H1 (cell line): ENCODE measurements at regions not wholly inside any gene's neighbourhood (a gene's known extent, or its start where the extent isn't known, plus 50 kb on each side); places are given as distances from the start of the nearest gene placed in this dataset.
A peak's percentile ranks its signal among the peaks of the same experiment; 100 is the strongest.

Source experiments
- CTCF ChIA-PET: fragments of 300-600 bp; sonication (Branson Sonifier 250); formaldehyde crosslinking; loops from one replicate; lab custom pipeline; 2021; ENCODE audit not compliant: partially characterized antibody; lab: Charles Lee
- POLR2A ChIA-PET: fragments of 300-600 bp; sonication (Branson Sonifier 250); formaldehyde crosslinking; loops from one replicate; lab custom pipeline; 2021; ENCODE audit warnings: inconsistent platforms; ENCODE audit not compliant: partially characterized antibody; lab: Charles Lee
- DNase-seq, 2 experiments: peaks; one replicate each; pipeline versions ENCODE4 v3.0.0 to v3.0.0-alpha.2; 2010 to 2022; ENCODE audit warnings: low spot score in 2 of 2, low read depth in 1 of 2, mixed read lengths in 1 of 2
- FAIRE-seq: peaks from 2 replicates; lab custom pipeline; 2011; peaks lifted over from hg19 to GRCh38; lab: Jason Lieb, UNC
- H2AFZ ChIP-seq: 2 replicates; pipeline ENCODE4 v1.8.1; 2012; ENCODE audit warnings: low read length, inconsistent platforms
- H2AK5ac ChIP-seq: 2 replicates; pipeline ENCODE4 v1.6.1; 2013; ENCODE audit warnings: low read depth, low read length
- H2BK120ac ChIP-seq: replicated peaks from 2 replicates; pipeline ENCODE3; 2013; ENCODE audit warnings: low read depth, low read length, inconsistent platforms
- H2BK12ac ChIP-seq: 2 replicates; pipeline ENCODE4 v1.6.1; 2013; ENCODE audit warnings: low read depth, low read length
- H2BK15ac ChIP-seq: 2 replicates; pipeline ENCODE4 v1.6.1; 2013; ENCODE audit warnings: low read length
- H2BK20ac ChIP-seq: 2 replicates; pipeline ENCODE4 v1.6.1; 2013; ENCODE audit warnings: low read length
- H2BK5ac ChIP-seq: 2 replicates; pipeline ENCODE4 v1.6.1; 2013; ENCODE audit warnings: low read depth, low read length
- H3K14ac ChIP-seq: 2 replicates; pipeline ENCODE4 v1.6.1; 2013; ENCODE audit warnings: inconsistent platforms; ENCODE audit not compliant: insufficient read length
- H3K18ac ChIP-seq: 2 replicates; pipeline ENCODE4 v1.6.1; 2013; ENCODE audit warnings: low read length; ENCODE audit errors: extremely low read depth
- H3K23ac ChIP-seq: 2 replicates; pipeline ENCODE4 v1.6.1; 2013; ENCODE audit warnings: inconsistent platforms; ENCODE audit not compliant: insufficient read length
- H3K23me2 ChIP-seq: 2 replicates; pipeline ENCODE4 v1.6.1; 2013; ENCODE audit warnings: low read depth, low read length
- H3K27ac ChIP-seq: 2 replicates; pipeline ENCODE4 v1.6.1; 2011; ENCODE audit warnings: low read depth, low read length, inconsistent platforms
- H3K27me3 ChIP-seq, 4 experiments: replicated peaks in 1 of 4; 1 replicate in 1 of 4; 2 replicates in 3 of 4; pipeline versions ENCODE4 v1.6.1 to v1.8.1; 2011 to 2013; ENCODE audit warnings: low read length in 3 of 4, mild to moderate bottlenecking in 3 of 4, inconsistent platforms in 2 of 4, mixed read lengths in 2 of 4, moderate library complexity in 1 of 4; ENCODE audit not compliant: control insufficient read depth in 3 of 4, insufficient read depth in 3 of 4; ENCODE audit errors: extremely low read depth in 1 of 4
- H3K36me3 ChIP-seq, 4 experiments: 2 replicates each; pipeline versions ENCODE4 v1.6.1 to v1.8.1; 2011 to 2013; ENCODE audit warnings: mild to moderate bottlenecking in 4 of 4, low read length in 3 of 4, moderate library complexity in 2 of 4, control low read depth in 1 of 4, inconsistent platforms in 1 of 4; ENCODE audit not compliant: insufficient read depth in 4 of 4, control insufficient read depth in 2 of 4
- H3K4ac ChIP-seq: replicated peaks from 2 replicates; pipeline ENCODE3; 2013; ENCODE audit warnings: low read length, low read depth, mixed read lengths, inconsistent platforms; ENCODE audit not compliant: insufficient read length
- H3K4me1 ChIP-seq, 4 experiments: replicated peaks in 1 of 4; 1 replicate in 1 of 4; 2 replicates in 3 of 4; pipeline versions ENCODE4 v1.6.1 to v1.8.1; 2011 to 2013; ENCODE audit warnings: low read length in 3 of 4, inconsistent platforms in 2 of 4, mixed read lengths in 1 of 4; ENCODE audit not compliant: insufficient read depth in 4 of 4, control insufficient read depth in 3 of 4
- H3K4me2 ChIP-seq, 2 experiments: 2 replicates each; pipeline versions ENCODE4 v1.6.1 to v1.8.1; 2011 to 2013; ENCODE audit warnings: low read depth in 2 of 2, low read length in 2 of 2, control low read depth in 1 of 2, inconsistent platforms in 1 of 2, mild to moderate bottlenecking in 1 of 2; ENCODE audit not compliant: insufficient read depth in 1 of 2
- H3K4me3 ChIP-seq, 4 experiments: fragments of 200-600, 300-600 bp in 1 of 4; sonication (generic), shearing (Covaris generic), sonication (Bioruptor Twin) in 1 of 4; 2 replicates each; pipeline versions ENCODE4 v1.5.1 to v1.8.1; 2011 to 2016; ENCODE audit warnings: low read length in 4 of 4, low read depth in 3 of 4, control low read depth in 2 of 4, inconsistent platforms in 2 of 4, mild to moderate bottlenecking in 2 of 4, mixed read lengths in 1 of 4, moderate library complexity in 1 of 4; ENCODE audit not compliant: insufficient read depth in 2 of 4; ENCODE audit errors: extremely low read depth in 1 of 4
- H3K56ac ChIP-seq: replicated peaks from 2 replicates; pipeline ENCODE3; 2013; ENCODE audit warnings: low read depth, mild to moderate bottlenecking, mixed read lengths, low read length, inconsistent platforms; ENCODE audit not compliant: insufficient read length
- H3K79me1 ChIP-seq: 2 replicates; pipeline ENCODE4 v1.6.1; 2013; ENCODE audit warnings: low read depth, low read length, control low read depth
- H3K79me2 ChIP-seq, 2 experiments: 2 replicates each; pipeline versions ENCODE4 v1.6.1 to v1.8.1; 2012 to 2013; ENCODE audit warnings: low read length in 2 of 2, mild to moderate bottlenecking in 2 of 2, inconsistent platforms in 1 of 2; ENCODE audit not compliant: insufficient read depth in 2 of 2, control insufficient read depth in 1 of 2
- H3K9ac ChIP-seq, 4 experiments: replicated peaks in 1 of 4; 1 replicate in 1 of 4; 2 replicates in 3 of 4; pipeline versions ENCODE4 v1.6.1 to v1.8.1; 2011 to 2013; ENCODE audit warnings: low read depth in 3 of 4, low read length in 3 of 4, control low read depth in 2 of 4, mild to moderate bottlenecking in 2 of 4, moderate library complexity in 2 of 4, inconsistent platforms in 1 of 4; ENCODE audit errors: extremely low read depth in 1 of 4
- H3K9me3 ChIP-seq, 2 experiments: 2 replicates each; pipeline versions ENCODE4 v1.6.1 to v1.8.1; 2012 to 2013; ENCODE audit warnings: mild to moderate bottlenecking in 2 of 2, moderate library complexity in 2 of 2, control low read depth in 1 of 2, inconsistent platforms in 1 of 2, low read depth in 1 of 2, low read length in 1 of 2, mixed read lengths in 1 of 2; ENCODE audit not compliant: insufficient read depth in 2 of 2
- H4K20me1 ChIP-seq, 2 experiments: replicated peaks in 1 of 2; 2 replicates each; pipeline versions ENCODE3 to v1.8.1; 2011 to 2013; ENCODE audit warnings: inconsistent platforms in 2 of 2, low read length in 2 of 2, mild to moderate bottlenecking in 1 of 2; ENCODE audit not compliant: insufficient read depth in 2 of 2, control insufficient read depth in 1 of 2
- H4K5ac ChIP-seq: 2 replicates; pipeline ENCODE4 v1.6.1; 2013; ENCODE audit warnings: low read length, low read depth, mixed read lengths, inconsistent platforms; ENCODE audit not compliant: insufficient read length
- H4K8ac ChIP-seq: 2 replicates; pipeline ENCODE4 v1.8.0; 2013; ENCODE audit warnings: mild to moderate bottlenecking, moderate library complexity, low read length, inconsistent platforms; ENCODE audit not compliant: insufficient read depth; ENCODE audit errors: extremely low read depth
- H4K91ac ChIP-seq: replicated peaks from 2 replicates; pipeline ENCODE3; 2013; ENCODE audit warnings: low read length, mixed read lengths, inconsistent platforms; ENCODE audit not compliant: insufficient read length
- CTCF ChIP-seq, 3 experiments: IDR thresholded peaks; 1 replicate in 2 of 3; 2 replicates in 1 of 3; pipeline versions ENCODE4 v1.5.1 to v1.6.1; 2011; ENCODE audit warnings: low read length in 3 of 3, mild to moderate bottlenecking in 3 of 3, inconsistent platforms in 2 of 3, low read depth in 1 of 3, moderate library complexity in 1 of 3; ENCODE audit not compliant: insufficient read depth in 1 of 3; ENCODE audit errors: control extremely low read depth in 1 of 3
- RFX5 ChIP-seq: IDR thresholded peaks from 2 replicates; pipeline ENCODE4 v1.6.1; 2011; ENCODE audit warnings: low read depth, low read length, improper control_type of control experiment, borderline replicate concordance
- SAP30 ChIP-seq: fragments of 300-600 bp; sonication (generic); IDR thresholded peaks from 2 replicates; pipeline ENCODE4 v1.7.1; 2012; ENCODE audit warnings: low read length, moderate library complexity, mild to moderate bottlenecking, inconsistent platforms; ENCODE audit not compliant: insufficient read depth, insufficient replicate concordance
- SP1 ChIP-seq: IDR thresholded peaks from 2 replicates; pipeline ENCODE4 v1.6.1; 2011; ENCODE audit warnings: low read depth, low read length
- TCF12 ChIP-seq: IDR thresholded peaks from 2 replicates; pipeline ENCODE4 v1.6.1; 2011; ENCODE audit warnings: low read depth, mild to moderate bottlenecking, low read length
- USF2 ChIP-seq: IDR thresholded peaks from 2 replicates; pipeline ENCODE4 v1.6.1; 2011; ENCODE audit warnings: low read length, improper control_type of control experiment
- WGBS, 2 experiments: shearing (Covaris generic) in 1 of 2; methylation state at CpG; one replicate each; pipeline versions ENCODE4 v1.1.6 to v1.1.7; 2013 to 2015; ENCODE audit warnings: low lambda C conversion rate in 2 of 2, mixed read lengths in 2 of 2, inconsistent platforms in 1 of 2, low coverage in 1 of 2, missing lambda C conversion rate in 1 of 2; ENCODE audit not compliant: insufficient replicate concordance in 2 of 2, insufficient coverage in 1 of 2, insufficient read length in 1 of 2; ENCODE audit errors: extremely low coverage in 1 of 2, missing lambda C conversion rate in 1 of 2; 5-methylcytosine and 5-hydroxymethylcytosine counted together
- TF ChIP-seq, protein P1 (sequence below): IDR thresholded peaks from 2 replicates; pipeline ENCODE4 v1.6.1; 2011; ENCODE audit warnings: low read depth, mild to moderate bottlenecking, low read length; ENCODE audit not compliant: insufficient read depth

GRCh38 chr6:56852260-56853010 is 102.5 kb upstream of the BEND6 start:
- DNase-seq: no peak
- POLR2A ChIA-PET: interaction anchor here (0.7 to 2.9 kb wide), 5 partner anchors 8 to 103 kb away, joined by 3 to 15 read pairs (median 4); partner anchors contain the start of gene BEND6
- Histone ChIP-seq H3K23ac (no peak overlapping the region), H3K9me3 (no peaks in the 10 kb centered on the region), H2BK5ac (no peak overlapping the region), H4K91ac (no peak overlapping the region), H4K20me1 (peaks cover 0 to 1% of the 10 kb centered on the region in 2 experiments), H3K36me3 (no peaks in the 10 kb centered on the region), H2BK12ac (peak overlapping the region; percentile 70; the same call in 1 of the 2 replicates), H3K79me2 (peaks cover 0 to 19% of the 10 kb centered on the region in 2 experiments; a peak in 2 of 4 replicates), H3K4me3 (peak overlapping the region in 3 of 4 experiments; percentile 74 to 82 (median 81); a peak in 4 of 8 replicates), H2AK5ac (no peak overlapping the region), H3K79me1 (no peaks in the 10 kb centered on the region), H4K8ac (no peak overlapping the region), H2BK15ac (0 out of 2 replicates have a peak overlapping the region, but pooled peaks have one; percentile 22), H3K18ac (peak overlapping the region; percentile 36; the same call in 1 of the 2 replicates), H3K9ac (peak overlapping the region in 1 of 4 experiments; percentile 23; a peak in 1 of 7 replicates), H3K4me2 (peak overlapping the region; percentile 77 to 98), H2AFZ (peak overlapping the region; percentile 82), H3K23me2 (peaks cover 11% of the 10 kb centered on the region), H3K4ac (no peak overlapping the region), H2BK20ac (peak overlapping the region; percentile 38; the same call in 1 of the 2 replicates), H4K5ac (no peak overlapping the region), H3K14ac (no peak overlapping the region), H3K56ac (no peak overlapping the region), H3K4me1 (peaks cover 5 to 18% (median 14%) of the 10 kb centered on the region in 4 experiments; a peak in 6 of 7 replicates), H2BK120ac (no peak overlapping the region), H3K27ac (no peak overlapping the region), H3K27me3 (no peaks in the 10 kb centered on the region)
- 47% methylated on average over 6 of the region's 6 CpGs; no CpG with 5 or more reads in 1 of the 2 experiments for WGBS, 2 experiments
- CTCF ChIA-PET: interaction anchor here (0.7 to 7.1 kb wide), 31 partner anchors 8 to 257 kb away, joined by 3 to 71 read pairs (median 5); no protein-coding TSS in a partner anchor
- FAIRE-seq: no peak
- TF ChIP-seq TCF12: no peak
- TF ChIP-seq SP1: no peak
- TF ChIP-seq SAP30: no peak
- no peak for TF ChIP-seq USF2
- TF ChIP-seq RFX5: no peak
- TF ChIP-seq, protein P1, sequence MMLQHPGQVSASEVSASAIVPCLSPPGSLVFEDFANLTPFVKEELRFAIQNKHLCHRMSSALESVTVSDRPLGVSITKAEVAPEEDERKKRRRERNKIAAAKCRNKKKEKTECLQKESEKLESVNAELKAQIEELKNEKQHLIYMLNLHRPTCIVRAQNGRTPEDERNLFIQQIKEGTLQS: no peak
- no peak for TF ChIP-seq CTCF (IDR thresholded peaks at IDR 0.05; ENCODE audit: control extremely low read depth in 1 of 3, insufficient read depth in 1 of 3, low read depth in 1 of 3, low read length in 3 of 3)
